IPS-15b (cell line): ENCODE measurements at regions not wholly inside any gene's neighbourhood (a gene's known extent, or its start where the extent isn't known, plus 50 kb on each side); places are given as distances from the start of the nearest gene placed in this dataset.
A peak's percentile ranks its signal among the peaks of the same experiment; 100 is the strongest.

Source experiments
- H3K27me3 ChIP-seq: one replicate; pipeline ENCODE4 v1.6.1; 2013; ENCODE audit warnings: low read length; ENCODE audit not compliant: control insufficient read depth, insufficient read depth
- H3K36me3 ChIP-seq: one replicate; pipeline ENCODE4 v1.6.1; 2013; ENCODE audit warnings: low read length; ENCODE audit not compliant: control insufficient read depth, insufficient read depth
- H3K4me1 ChIP-seq: one replicate; pipeline ENCODE4 v1.6.1; 2013; ENCODE audit warnings: mild to moderate bottlenecking, low read length; ENCODE audit not compliant: control insufficient read depth, insufficient read depth
- H3K4me3 ChIP-seq: one replicate; pipeline ENCODE4 v1.5.1; 2013; ENCODE audit warnings: low read depth, low read length
- H3K9ac ChIP-seq: one replicate; pipeline ENCODE4 v1.6.1; 2013; ENCODE audit warnings: low read depth, mild to moderate bottlenecking, low read length
- H3K9me3 ChIP-seq: one replicate; pipeline ENCODE4 v1.6.1; 2013; ENCODE audit warnings: mild to moderate bottlenecking, low read length; ENCODE audit not compliant: control insufficient read depth, insufficient read depth

GRCh38 chr11:43576803-43577521 lies 103.6 kb upstream of the HSD17B12 start:
- Histone ChIP-seq H3K4me3 (peak overlapping the region; percentile 48), H3K27me3 (peaks cover 88% of the 10 kb centered on the region), H3K4me1 (peaks cover 2% of the 10 kb centered on the region), H3K9me3 (no peaks in the 10 kb centered on the region), H3K36me3 (no peaks in the 10 kb centered on the region), H3K9ac (no peak overlapping the region)

GRCh38 chr11:43577566-43578264 lies 102.8 kb upstream of the HSD17B12 start:
- no peaks in the 10 kb centered on the region for H3K36me3 ChIP-seq
- peaks cover 2% of the 10 kb centered on the region for H3K4me1 ChIP-seq
- no peaks in the 10 kb centered on the region for H3K9me3 ChIP-seq
- peaks cover 88% of the 10 kb centered on the region for H3K27me3 ChIP-seq
- peak overlapping the region; percentile 48 for H3K4me3 ChIP-seq
- no peak overlapping the region for H3K9ac ChIP-seq

- Histone ChIP-seq H3K4me1 (peaks cover 2% of the 10 kb centered on the region), H3K9ac (no peak overlapping the region), H3K9me3 (no peaks in the 10 kb centered on the region), H3K27me3 (peaks cover 88% of the 10 kb centered on the region), H3K36me3 (no peaks in the 10 kb centered on the region), H3K4me3 (peak overlapping the region; percentile 55)
These were observed 102.0 kb upstream of the HSD17B12 start for GRCh38 chr11:43578346-43579170.

- Histone ChIP-seq H3K4me3 (peak overlapping the region; percentile 75), H3K9ac (no peak overlapping the region), H3K27me3 (peaks cover 88% of the 10 kb centered on the region), H3K9me3 (no peaks in the 10 kb centered on the region), H3K4me1 (peaks cover 2% of the 10 kb centered on the region), H3K36me3 (no peaks in the 10 kb centered on the region)
These were observed 101.2 kb upstream of the HSD17B12 start for GRCh38 chr11:43579171-43579918.

GRCh38 chr11:43579919-43580276 lies 100.6 kb upstream of the HSD17B12 start:
- no peaks in the 10 kb centered on the region for H3K9me3 ChIP-seq
- peaks cover 2% of the 10 kb centered on the region for H3K4me1 ChIP-seq
- no peaks in the 10 kb centered on the region for H3K36me3 ChIP-seq
- H3K27me3 ChIP-seq = peaks cover 88% of the 10 kb centered on the region
- peak overlapping the region; percentile 75 for H3K4me3 ChIP-seq
- no peak overlapping the region for H3K9ac ChIP-seq

GRCh38 chr11:43580735-43581369 lies 99.7 kb upstream of the HSD17B12 start:
- Histone ChIP-seq H3K36me3 (no peaks in the 10 kb centered on the region), H3K9ac (no peak overlapping the region), H3K4me1 (peaks cover 2% of the 10 kb centered on the region), H3K27me3 (peaks cover 87% of the 10 kb centered on the region), H3K9me3 (no peaks in the 10 kb centered on the region), H3K4me3 (peak overlapping the region; percentile 75)

GRCh38 chr11:43581370-43582023 lies 99.0 kb upstream of the HSD17B12 start:
- Histone ChIP-seq H3K9me3 (no peaks in the 10 kb centered on the region), H3K36me3 (no peaks in the 10 kb centered on the region), H3K27me3 (peaks cover 85% of the 10 kb centered on the region), H3K4me3 (peak overlapping the region; percentile 75), H3K4me1 (peaks cover 2% of the 10 kb centered on the region), H3K9ac (no peak overlapping the region)

GRCh38 chr11:43582024-43582862 lies 98.3 kb upstream of the HSD17B12 start:
- H3K27me3 ChIP-seq = peaks cover 78% of the 10 kb centered on the region
- H3K4me3 ChIP-seq = peak overlapping the region; percentile 75

GRCh38 chr11:43582863-43583462 lies 97.6 kb upstream of the HSD17B12 start:
- Histone ChIP-seq H3K4me1 (no peaks in the 10 kb centered on the region), H3K36me3 (no peaks in the 10 kb centered on the region), H3K27me3 (peaks cover 72% of the 10 kb centered on the region), H3K4me3 (peak overlapping the region; percentile 75), H3K9me3 (no peaks in the 10 kb centered on the region), H3K9ac (no peak overlapping the region)

More at GRCh38 chr11:43582024-43582862, 98.3 kb upstream of the HSD17B12 start:
- Histone ChIP-seq H3K4me1 (peaks cover under 1% of the 10 kb centered on the region), H3K36me3 (no peaks in the 10 kb centered on the region), H3K9ac (no peak overlapping the region), H3K9me3 (no peaks in the 10 kb centered on the region)

- Histone ChIP-seq H3K27me3 (peaks cover 69% of the 10 kb centered on the region), H3K9ac (no peak overlapping the region), H3K9me3 (no peaks in the 10 kb centered on the region), H3K36me3 (no peaks in the 10 kb centered on the region), H3K4me1 (no peaks in the 10 kb centered on the region), H3K4me3 (peak overlapping the region; percentile 75)
These were observed 97.0 kb upstream of the HSD17B12 start for GRCh38 chr11:43583548-43583947.
